ENCODE measurements at regions not wholly inside any gene's neighbourhood (a gene's known extent, or its start where the extent isn't known, plus 50 kb on each side); places are given as distances from the start of the nearest gene placed in this dataset.

DNA sequence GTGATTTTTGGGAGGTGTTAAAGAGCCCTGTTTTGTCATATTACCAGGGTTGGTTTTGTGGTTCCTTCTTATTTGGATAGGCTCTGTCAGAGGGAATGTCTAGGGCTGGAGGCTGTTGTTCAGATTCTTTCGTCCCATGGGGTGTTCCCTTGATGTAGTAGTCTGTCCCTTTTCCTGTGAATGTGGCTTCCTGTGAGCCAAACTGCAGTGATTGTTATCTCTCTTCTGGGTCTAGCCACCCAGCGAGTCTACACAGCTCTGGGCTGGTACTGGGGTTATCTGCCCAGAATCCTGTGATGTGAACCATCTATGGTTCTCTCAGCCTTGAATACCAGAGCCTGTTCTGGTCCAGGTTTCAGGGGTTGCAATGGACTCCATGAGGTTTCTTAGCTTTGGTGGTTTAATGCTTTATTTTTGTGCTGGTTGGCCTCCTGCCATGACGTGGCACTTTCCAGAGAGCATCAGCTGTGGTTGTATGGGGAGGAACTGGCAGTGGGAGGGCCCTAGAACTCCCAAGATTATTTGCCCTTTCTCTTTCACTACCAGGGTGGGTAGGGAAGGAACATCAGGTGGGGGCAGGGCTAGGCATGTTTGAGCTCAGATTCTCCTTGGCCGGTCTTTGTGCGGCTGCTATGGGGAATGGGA is 78.8 kb downstream of the SPRY2 start:
- TF ChIP-seq, protein P1, sequence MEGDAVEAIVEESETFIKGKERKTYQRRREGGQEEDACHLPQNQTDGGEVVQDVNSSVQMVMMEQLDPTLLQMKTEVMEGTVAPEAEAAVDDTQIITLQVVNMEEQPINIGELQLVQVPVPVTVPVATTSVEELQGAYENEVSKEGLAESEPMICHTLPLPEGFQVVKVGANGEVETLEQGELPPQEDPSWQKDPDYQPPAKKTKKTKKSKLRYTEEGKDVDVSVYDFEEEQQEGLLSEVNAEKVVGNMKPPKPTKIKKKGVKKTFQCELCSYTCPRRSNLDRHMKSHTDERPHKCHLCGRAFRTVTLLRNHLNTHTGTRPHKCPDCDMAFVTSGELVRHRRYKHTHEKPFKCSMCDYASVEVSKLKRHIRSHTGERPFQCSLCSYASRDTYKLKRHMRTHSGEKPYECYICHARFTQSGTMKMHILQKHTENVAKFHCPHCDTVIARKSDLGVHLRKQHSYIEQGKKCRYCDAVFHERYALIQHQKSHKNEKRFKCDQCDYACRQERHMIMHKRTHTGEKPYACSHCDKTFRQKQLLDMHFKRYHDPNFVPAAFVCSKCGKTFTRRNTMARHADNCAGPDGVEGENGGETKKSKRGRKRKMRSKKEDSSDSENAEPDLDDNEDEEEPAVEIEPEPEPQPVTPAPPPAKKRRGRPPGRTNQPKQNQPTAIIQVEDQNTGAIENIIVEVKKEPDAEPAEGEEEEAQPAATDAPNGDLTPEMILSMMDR (IDR thresholded peaks at IDR 0.05 in 8 of 11, conservative IDR thresholded peaks at IDR 0.05 in 3 of 11), result no peak
- TF ChIP-seq POLR2A (IDR thresholded peaks at IDR 0.05), result no peak

Data from spleen (tissue), 7 donors.